ENCODE measurements at regions not wholly inside any gene's neighbourhood (a gene's known extent, or its start where the extent isn't known, plus 50 kb on each side); places are given as distances from the start of the nearest gene placed in this dataset.

DNA sequence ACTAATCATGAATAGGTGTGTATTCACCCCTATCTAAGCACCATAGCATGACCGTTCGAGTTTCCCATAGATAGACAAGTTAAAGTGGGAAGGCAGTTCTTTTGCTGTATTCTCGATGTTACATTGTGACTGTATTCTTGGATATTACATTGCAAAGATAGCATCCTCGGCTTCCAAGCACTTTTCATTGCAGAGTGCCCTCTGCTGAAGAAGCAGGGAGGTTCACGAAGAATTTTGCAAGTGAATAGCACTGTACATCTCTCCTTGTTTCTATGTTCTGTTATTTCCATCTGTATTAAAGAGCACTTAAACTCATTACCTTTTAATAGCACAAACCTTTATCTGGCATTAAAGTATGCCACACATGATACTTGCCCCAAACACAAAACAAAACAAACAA, 426.7 kb upstream of the ARX start:
- TF ChIP-seq, protein P1, sequence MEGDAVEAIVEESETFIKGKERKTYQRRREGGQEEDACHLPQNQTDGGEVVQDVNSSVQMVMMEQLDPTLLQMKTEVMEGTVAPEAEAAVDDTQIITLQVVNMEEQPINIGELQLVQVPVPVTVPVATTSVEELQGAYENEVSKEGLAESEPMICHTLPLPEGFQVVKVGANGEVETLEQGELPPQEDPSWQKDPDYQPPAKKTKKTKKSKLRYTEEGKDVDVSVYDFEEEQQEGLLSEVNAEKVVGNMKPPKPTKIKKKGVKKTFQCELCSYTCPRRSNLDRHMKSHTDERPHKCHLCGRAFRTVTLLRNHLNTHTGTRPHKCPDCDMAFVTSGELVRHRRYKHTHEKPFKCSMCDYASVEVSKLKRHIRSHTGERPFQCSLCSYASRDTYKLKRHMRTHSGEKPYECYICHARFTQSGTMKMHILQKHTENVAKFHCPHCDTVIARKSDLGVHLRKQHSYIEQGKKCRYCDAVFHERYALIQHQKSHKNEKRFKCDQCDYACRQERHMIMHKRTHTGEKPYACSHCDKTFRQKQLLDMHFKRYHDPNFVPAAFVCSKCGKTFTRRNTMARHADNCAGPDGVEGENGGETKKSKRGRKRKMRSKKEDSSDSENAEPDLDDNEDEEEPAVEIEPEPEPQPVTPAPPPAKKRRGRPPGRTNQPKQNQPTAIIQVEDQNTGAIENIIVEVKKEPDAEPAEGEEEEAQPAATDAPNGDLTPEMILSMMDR (IDR thresholded peaks at IDR 0.05), result peak; percentile 49; the same call in 1 of the 2 replicates

DNA sequence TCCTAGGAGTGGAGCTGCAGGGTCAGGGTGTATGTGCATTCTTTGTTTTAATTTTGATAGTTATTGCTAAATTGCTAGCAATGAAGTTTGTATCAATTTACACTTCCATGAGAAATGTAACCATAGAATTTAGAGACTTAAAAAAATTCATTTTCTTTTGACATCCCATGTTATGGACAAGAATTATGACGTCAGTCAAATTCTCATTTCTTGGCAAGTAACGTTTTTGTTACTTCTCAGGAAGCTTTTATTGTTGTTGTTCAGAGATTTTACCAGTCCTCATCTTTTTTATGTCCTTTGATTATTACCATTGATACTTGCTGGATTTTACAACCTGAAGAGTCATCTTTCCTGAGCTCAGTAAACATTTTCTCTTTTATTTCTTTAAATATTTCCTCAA, 417.5 kb upstream of the ARX start:
- TF ChIP-seq, protein P1 (IDR thresholded peaks at IDR 0.05), result no peak

DNA sequence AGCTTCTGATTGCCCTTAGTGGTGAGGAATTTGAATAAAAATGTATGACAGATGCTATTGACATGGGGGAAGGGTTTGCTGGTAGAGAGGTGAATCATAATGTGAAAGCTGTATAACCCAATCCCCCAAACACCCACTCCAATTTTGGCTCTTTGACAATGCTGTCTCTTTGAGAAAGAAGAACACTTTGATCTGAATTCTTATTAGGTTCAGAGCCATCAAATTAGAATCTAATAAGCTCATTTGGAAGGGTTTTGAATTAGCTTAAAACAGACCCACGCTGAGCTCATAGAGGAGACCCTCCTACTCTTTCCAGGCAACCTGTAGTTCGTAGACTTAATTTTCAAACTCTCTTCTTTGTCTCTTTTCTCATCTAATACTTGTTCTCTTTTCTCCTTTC, 416.6 kb upstream of the ARX start:
- TF ChIP-seq, protein P1 (IDR thresholded peaks at IDR 0.05), result no peak

DNA sequence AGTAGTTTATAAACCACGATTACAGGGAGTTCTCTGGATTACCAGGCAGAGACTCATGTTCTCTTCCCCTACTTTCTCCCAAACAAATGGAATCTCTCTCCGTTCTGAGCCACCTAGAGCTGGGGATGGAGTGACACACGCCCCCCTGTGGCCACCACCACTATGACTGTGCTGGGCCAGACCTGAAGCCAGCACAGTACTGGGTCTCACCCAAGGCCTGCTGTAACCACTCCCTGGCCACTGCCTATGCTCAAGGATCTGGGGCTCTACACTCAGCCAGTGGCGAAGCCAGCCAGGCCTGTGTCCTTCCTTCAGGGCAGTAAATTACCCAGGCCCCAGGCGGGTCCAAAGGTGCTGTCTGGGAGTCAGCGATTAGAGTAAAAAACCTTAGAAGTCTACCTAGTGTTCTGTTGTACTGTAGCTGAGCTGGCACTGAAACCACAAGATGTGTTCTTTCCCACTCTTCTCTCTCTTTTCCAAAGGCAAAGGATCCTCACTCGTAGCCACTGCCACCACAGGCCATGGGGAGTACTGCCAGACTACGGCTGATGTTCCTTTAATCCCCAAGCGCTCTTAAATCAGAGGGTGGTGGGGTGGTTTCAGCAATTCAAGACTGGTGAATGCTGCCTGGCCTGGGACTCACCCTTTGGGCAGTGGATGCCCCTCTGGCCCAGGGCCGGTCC, 412.2 kb upstream of the ARX start:
- TF ChIP-seq, protein P1 (IDR thresholded peaks at IDR 0.05), result peak; percentile 18; the same call in 1 of the 2 replicates

DNA sequence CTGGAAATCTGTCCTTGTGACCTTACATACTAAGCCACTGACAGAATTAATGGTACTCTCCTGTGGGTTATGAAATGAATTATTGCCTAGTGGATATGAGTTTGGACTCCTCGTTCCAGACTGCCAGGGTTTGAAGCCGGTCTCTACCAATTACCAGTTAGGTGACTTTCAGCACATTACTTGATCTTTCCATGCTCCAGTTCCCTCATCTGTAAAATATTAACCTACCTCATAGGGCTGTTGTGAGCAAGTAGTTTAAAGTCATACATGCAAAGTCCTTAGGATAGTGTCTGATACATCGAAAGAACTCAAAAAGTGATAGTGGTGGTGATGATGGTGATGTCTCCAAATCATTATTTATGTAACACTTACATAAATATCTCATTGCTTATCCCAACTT, 373.5 kb upstream of the ARX start:
- TF ChIP-seq, protein P1 (IDR thresholded peaks at IDR 0.05), result no peak

DNA sequence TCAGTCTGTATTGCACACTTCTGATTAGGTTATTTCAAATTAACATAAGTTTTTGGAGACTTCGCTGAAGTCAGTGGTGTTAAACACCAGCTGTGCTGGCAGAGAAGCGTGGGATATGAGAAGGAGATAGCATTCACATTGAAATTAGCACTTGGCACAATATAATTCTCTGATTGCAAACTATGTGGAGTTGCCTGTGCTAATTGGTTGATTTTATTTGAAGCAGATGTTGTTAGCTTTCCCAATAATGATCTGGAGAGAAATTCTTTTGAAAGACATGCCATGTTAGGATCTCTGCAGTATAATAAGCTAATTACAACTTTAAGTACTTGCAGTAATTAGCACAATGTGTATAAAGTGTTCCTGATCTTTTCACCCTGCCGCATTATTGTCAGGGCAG, 367.4 kb upstream of the ARX start:
- TF ChIP-seq, protein P1 (IDR thresholded peaks at IDR 0.05), result no peak

DNA sequence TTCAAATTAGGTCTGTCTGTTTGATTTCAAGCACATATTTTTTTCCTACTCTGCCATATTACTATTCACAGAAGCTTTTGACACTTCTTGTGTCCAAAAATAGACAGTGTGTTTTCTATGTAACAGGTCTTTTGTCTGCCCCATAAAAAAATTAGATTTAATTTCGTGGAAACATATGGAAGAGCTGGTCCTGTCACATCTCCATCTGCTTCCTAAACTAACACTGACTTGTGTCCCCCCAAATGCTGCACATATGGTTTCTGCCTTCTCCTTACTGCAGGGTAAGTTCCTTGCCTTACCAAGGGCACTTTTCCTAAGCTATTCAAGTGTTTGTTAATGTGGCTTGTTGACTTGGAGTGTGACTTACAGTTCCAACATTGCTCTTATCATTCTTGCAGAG, 340.7 kb upstream of the ARX start:
- TF ChIP-seq, protein P1 (IDR thresholded peaks at IDR 0.05), result no peak

Data from LNCAP (cell line).